Tibial nerve (tissue), 4 donors: ENCODE measurements at regions not wholly inside any gene's neighbourhood (a gene's known extent, or its start where the extent isn't known, plus 50 kb on each side); places are given as distances from the start of the nearest gene placed in this dataset.

Experiments used
- DNase-seq, 2 donors: peaks; one replicate each; pipeline ENCODE4 v3.0.0-alpha.2; 2019; ENCODE audit warnings: low spot score in 2 of 2
- H3K27ac ChIP-seq, 4 donors: fragments of 200-600 bp; sonication (generic) in 3 of 4; one replicate each; pipeline ENCODE4 v1.5.1; 2017 to 2019; ENCODE audit warnings: mild to moderate bottlenecking in 1 of 4
- H3K27me3 ChIP-seq, 2 donors: fragments of 200-600 bp; sonication (generic) in 1 of 2; one replicate each; pipeline versions ENCODE4 v1.5.1 to v1.6.0; 2017 to 2019
- H3K36me3 ChIP-seq, 3 donors: fragments of 200-600 bp; sonication (generic); one replicate each; pipeline ENCODE4 v1.5.1; 2018 to 2019
- H3K4me1 ChIP-seq, 4 donors: fragments of 200-600 bp; sonication (generic) in 3 of 4; one replicate each; pipeline ENCODE4 v1.5.1; 2017 to 2019
- H3K4me3 ChIP-seq, 4 donors: fragments of 200-600 bp; sonication (generic) in 3 of 4; one replicate each; pipeline ENCODE4 v1.5.1; 2017 to 2019; ENCODE audit warnings: mild to moderate bottlenecking in 1 of 4, moderate library complexity in 1 of 4
- H3K9me3 ChIP-seq, 4 donors: fragments of 200-600 bp; sonication (generic) in 3 of 4; one replicate each; pipeline ENCODE4 v1.5.1; 2017 to 2019
- CTCF ChIP-seq, 5 experiments: fragments of 200-600 bp in 3 of 5; fragments of 450-650 bp in 2 of 5; sonication (generic) in 3 of 5; IDR thresholded peaks; one replicate each; pipeline ENCODE4 v1.5.1; 2016 to 2019; ENCODE audit warnings: antibody characterized with exemption in 5 of 5, mild to moderate bottlenecking in 3 of 5, moderate library complexity in 2 of 5
- EP300 ChIP-seq, 2 donors: sonication (generic); formaldehyde crosslinking; IDR thresholded peaks; one replicate each; pipeline ENCODE4 v1.6.1; 2017; ENCODE audit warnings: antibody characterized with exemption in 2 of 2, mild to moderate bottlenecking in 1 of 2
- POLR2A ChIP-seq, 2 donors: fragments of 450-650 bp; IDR thresholded peaks; one replicate each; pipeline ENCODE4 v1.6.1; 2017; ENCODE audit warnings: antibody characterized with exemption in 2 of 2, mild to moderate bottlenecking in 2 of 2, moderate library complexity in 2 of 2
- WGBS, 2 donors: methylation state at CpG; one replicate each; pipeline ENCODE4 v1.1.5; 2018; 5-methylcytosine and 5-hydroxymethylcytosine counted together

GRCh38 chr4:119690871-119691270 lies 62.3 kb upstream of the PDE5A start:
- no peak for DNase-seq
- peaks cover 0 to 21% (median 3%) of the 10 kb centered on the region in 4 donors for H3K4me1 ChIP-seq
- 88 to 92% methylated on average over 1 of the region's 1 CpG for WGBS, 2 donors
- H3K27ac ChIP-seq = no peak overlapping the region
- no peak overlapping the region for H3K4me3 ChIP-seq
- no peaks in the 10 kb centered on the region for H3K9me3 ChIP-seq
- no peak for TF ChIP-seq EP300 (IDR thresholded peaks at IDR 0.05)
- TF ChIP-seq POLR2A (IDR thresholded peaks at IDR 0.05) = no peak
- TF ChIP-seq CTCF (IDR thresholded peaks at IDR 0.05) = no peak
- no peaks in the 10 kb centered on the region for H3K27me3 ChIP-seq
- H3K36me3 ChIP-seq = no peaks in the 10 kb centered on the region

DNA sequence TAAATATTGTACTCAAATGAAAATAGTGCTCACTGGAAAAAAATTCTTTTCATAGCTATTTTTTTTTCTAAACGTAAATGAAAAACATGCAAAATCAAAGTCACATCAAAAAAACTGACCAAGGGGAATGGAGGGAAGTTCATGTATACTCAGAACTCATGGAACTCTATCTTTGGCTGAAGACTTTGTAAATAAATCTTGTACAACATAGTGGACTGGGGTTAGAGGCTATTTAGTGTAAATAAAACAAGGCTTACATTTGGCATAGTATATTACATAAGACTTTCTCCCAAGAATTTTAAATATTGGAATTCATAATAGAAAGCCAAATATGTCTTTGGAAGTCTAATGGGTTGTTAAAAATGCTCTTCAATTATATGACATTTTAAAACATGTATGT lies 59.8 kb upstream of the PDE5A start:
- Histone ChIP-seq H3K36me3 (no peaks in the 10 kb centered on the region), H3K4me1 (peaks cover 0 to 30% (median 3%) of the 10 kb centered on the region in 4 donors), H3K4me3 (no peak overlapping the region), H3K9me3 (no peaks in the 10 kb centered on the region), H3K27ac (no peak overlapping the region), H3K27me3 (no peaks in the 10 kb centered on the region)
- TF ChIP-seq POLR2A (IDR thresholded peaks at IDR 0.05) = no peak
- TF ChIP-seq CTCF (IDR thresholded peaks at IDR 0.05) = no peak
- no peak for TF ChIP-seq EP300 (IDR thresholded peaks at IDR 0.05)
- no peak for DNase-seq
- WGBS, 2 donors = 72 to 77% methylated on average over 1 of the region's 1 CpG

DNA sequence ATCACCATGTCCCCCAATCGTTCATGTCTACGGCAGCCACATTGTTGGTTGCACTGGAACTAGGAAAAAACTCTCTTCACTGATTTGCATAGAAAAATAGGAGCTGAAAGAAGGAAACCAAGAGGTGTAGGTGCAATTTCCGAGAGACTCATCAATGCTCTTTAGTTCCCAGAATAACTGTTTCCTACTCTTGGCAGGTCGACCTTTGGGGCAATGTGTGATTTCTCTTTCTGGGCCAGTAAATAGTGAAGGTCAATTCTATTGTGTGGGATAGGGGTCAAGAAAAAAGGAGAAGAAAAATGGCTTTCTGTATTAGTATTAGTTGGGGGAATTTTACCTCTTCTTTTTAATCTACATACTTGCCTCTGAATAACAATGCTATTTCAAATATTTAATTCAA lies 55.9 kb upstream of the PDE5A start:
- peaks cover 0 to 22% (median 0%) of the 10 kb centered on the region in 4 donors for H3K4me1 ChIP-seq
- no peaks in the 10 kb centered on the region for H3K36me3 ChIP-seq
- DNase-seq = no peak
- H3K4me3 ChIP-seq = no peak overlapping the region
- H3K27ac ChIP-seq = no peak overlapping the region
- WGBS, 2 donors = 64 to 79% methylated on average over 4 of the region's 4 CpGs
- H3K27me3 ChIP-seq = no peaks in the 10 kb centered on the region
- TF ChIP-seq EP300 (IDR thresholded peaks at IDR 0.05) (no peak), POLR2A (IDR thresholded peaks at IDR 0.05) (no peak), CTCF (IDR thresholded peaks at IDR 0.05) (no peak)
- H3K9me3 ChIP-seq = no peaks in the 10 kb centered on the region

DNA sequence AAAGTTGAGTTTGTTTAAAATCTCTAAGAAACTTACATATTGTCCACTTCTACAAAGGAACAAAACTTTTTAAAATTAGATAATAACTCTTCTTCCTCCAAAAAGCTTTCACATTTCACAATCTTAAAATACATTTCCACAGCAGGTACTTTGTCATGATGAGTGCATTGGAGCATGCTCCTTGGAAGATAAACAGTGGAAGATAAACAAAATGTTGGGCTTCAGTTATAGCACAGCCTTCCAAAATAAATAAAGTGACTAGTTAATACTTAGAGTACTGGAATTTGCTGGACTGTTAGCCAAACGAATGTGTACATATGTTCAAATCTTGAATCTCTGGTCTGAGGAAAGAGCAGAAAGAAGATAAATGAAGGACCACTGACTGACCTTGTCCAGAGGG lies 54.9 kb upstream of the PDE5A start:
- H3K9me3 ChIP-seq = no peaks in the 10 kb centered on the region
- no peaks in the 10 kb centered on the region for H3K27me3 ChIP-seq
- DNase-seq = no peak
- H3K4me1 ChIP-seq = peaks cover 0 to 32% (median 0%) of the 10 kb centered on the region in 4 donors
- no peak overlapping the region for H3K27ac ChIP-seq
- 28 to 32% methylated on average over 1 of the region's 1 CpG for WGBS, 2 donors
- TF ChIP-seq EP300 (IDR thresholded peaks at IDR 0.05) = peak in 1 of 2 donors; percentile 36
- TF ChIP-seq POLR2A (IDR thresholded peaks at IDR 0.05) = no peak
- H3K4me3 ChIP-seq = no peak overlapping the region
- H3K36me3 ChIP-seq = no peaks in the 10 kb centered on the region

DNA sequence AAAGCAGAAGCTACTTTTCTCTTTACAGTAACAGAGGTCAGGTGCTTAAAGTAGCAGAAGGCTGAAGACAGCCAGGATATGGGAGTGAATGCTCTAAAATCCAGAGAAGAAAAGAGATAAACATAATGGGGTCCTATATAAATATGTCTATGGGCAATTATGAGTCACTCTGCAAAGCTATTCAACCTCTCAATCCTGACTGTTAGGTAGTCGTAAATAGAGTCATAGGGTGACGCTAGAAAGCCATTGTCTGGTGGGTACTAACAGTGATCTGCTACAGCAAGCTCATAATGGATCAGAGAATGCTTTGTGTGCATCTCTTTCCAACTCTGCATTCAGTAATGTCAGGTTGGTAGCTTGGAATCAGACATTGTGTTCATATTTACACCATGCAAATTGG lies 53.5 kb upstream of the PDE5A start:
- H3K4me3 ChIP-seq = no peak overlapping the region
- no peaks in the 10 kb centered on the region for H3K9me3 ChIP-seq
- H3K4me1 ChIP-seq = peaks cover 0 to 32% (median 0%) of the 10 kb centered on the region in 4 donors
- H3K27ac ChIP-seq = no peak overlapping the region
- TF ChIP-seq POLR2A (IDR thresholded peaks at IDR 0.05) = no peak
- no peak for TF ChIP-seq EP300 (IDR thresholded peaks at IDR 0.05)
- TF ChIP-seq CTCF (IDR thresholded peaks at IDR 0.05) = no peak
- 86% methylated on average over 2 of the region's 2 CpGs for WGBS, 2 donors
- no peaks in the 10 kb centered on the region for H3K27me3 ChIP-seq
- H3K36me3 ChIP-seq = no peaks in the 10 kb centered on the region
- no peak for DNase-seq

DNA sequence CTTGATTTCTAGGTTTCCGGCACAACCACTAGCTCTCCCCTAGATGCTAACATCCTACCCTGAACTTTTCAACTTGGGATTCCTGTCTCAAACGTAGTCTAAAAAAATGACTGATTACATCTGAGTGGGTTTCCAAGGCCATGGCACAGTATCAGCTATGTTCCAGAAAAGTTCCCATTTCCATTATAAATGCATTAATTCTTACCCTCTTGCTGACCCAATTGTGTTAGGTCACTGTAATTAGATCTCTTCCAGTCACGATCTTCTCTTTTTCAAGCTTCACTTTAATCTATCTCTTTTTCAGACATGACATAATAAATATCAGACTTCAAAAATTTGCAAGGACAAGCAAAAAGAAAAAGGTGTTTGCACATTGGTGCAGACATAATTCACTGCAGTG lies 50.6 kb upstream of the PDE5A start:
- Histone ChIP-seq H3K27me3 (no peaks in the 10 kb centered on the region), H3K4me3 (no peak overlapping the region), H3K9me3 (no peaks in the 10 kb centered on the region), H3K36me3 (no peaks in the 10 kb centered on the region), H3K4me1 (peaks cover 0 to 27% (median 0%) of the 10 kb centered on the region in 4 donors), H3K27ac (no peak overlapping the region)
- DNase-seq = no peak
- WGBS, 2 donors = 9% methylated on average over 3 of the region's 3 CpGs
- TF ChIP-seq POLR2A (IDR thresholded peaks at IDR 0.05) (no peak), EP300 (IDR thresholded peaks at IDR 0.05) (no peak), CTCF (IDR thresholded peaks at IDR 0.05) (no peak)
